ENCODE measurements at regions not wholly inside any gene's neighbourhood (a gene's known extent, or its start where the extent isn't known, plus 50 kb on each side); places are given as distances from the start of the nearest gene placed in this dataset.
"Not testable (repeated sequence)": the region's sequence is repeated elsewhere in the genome, so short reads cannot be mapped to it uniquely, and the experiment has no call there.

GRCh38 chr13:62906896-62907295, 1491.2 kb upstream of the PCDH20 start:
- DNase-seq = no peak

- no peak for DNase-seq
Observed at GRCh38 chr13:62906469-62906868, 1490.8 kb upstream of the PCDH20 start.

GRCh38 chr13:62887046-62887445, 1471.4 kb upstream of the PCDH20 start:
- no peak for DNase-seq

- DNase-seq = no peak
Observed at GRCh38 chr13:62879071-62879470, 1463.4 kb upstream of the PCDH20 start.

- no peak for DNase-seq
Observed at GRCh38 chr13:62875118-62875640, 1459.5 kb upstream of the PCDH20 start.

GRCh38 chr13:62850331-62850730, 1434.7 kb upstream of the PCDH20 start:
- no peak for DNase-seq

GRCh38 chr13:62847520-62847919, 1431.9 kb upstream of the PCDH20 start:
- no peak for DNase-seq

GRCh38 chr13:62846302-62846701, 1430.7 kb upstream of the PCDH20 start:
- DNase-seq = no peak

- no peak for DNase-seq
Observed at GRCh38 chr13:62839338-62839737, 1423.7 kb upstream of the PCDH20 start.

GRCh38 chr13:62838929-62839328, 1423.3 kb upstream of the PCDH20 start:
- no peak for DNase-seq

- no peak for DNase-seq
Observed at GRCh38 chr13:62837895-62838294, 1422.2 kb upstream of the PCDH20 start.

- DNase-seq = no peak
Observed at GRCh38 chr13:62829486-62829885, 1413.8 kb upstream of the PCDH20 start.

- no peak for DNase-seq
Observed at GRCh38 chr13:62799931-62800436, 1384.3 kb upstream of the PCDH20 start.

- no peak for DNase-seq
Observed at GRCh38 chr13:62799038-62799535, 1383.4 kb upstream of the PCDH20 start.

GRCh38 chr13:62793850-62794249, 1378.2 kb upstream of the PCDH20 start:
- no peak for DNase-seq

GRCh38 chr13:62781866-62782265, 1366.2 kb upstream of the PCDH20 start:
- no peak for DNase-seq

GRCh38 chr13:62779161-62779560, 1363.5 kb upstream of the PCDH20 start:
- DNase-seq = no peak

- DNase-seq = no peak
Observed at GRCh38 chr13:62767473-62767872, 1351.8 kb upstream of the PCDH20 start.

- DNase-seq = no peak
Observed at GRCh38 chr13:62760724-62761123, 1345.1 kb upstream of the PCDH20 start.

- DNase-seq = no peak
Observed at GRCh38 chr13:62747629-62748028, 1332.0 kb upstream of the PCDH20 start.

GRCh38 chr13:62747152-62747551, 1331.5 kb upstream of the PCDH20 start:
- DNase-seq = no peak

GRCh38 chr13:62729746-62730145, 1314.1 kb upstream of the PCDH20 start:
- not testable (repeated sequence) for DNase-seq

- DNase-seq = no peak
Observed at GRCh38 chr13:62721893-62722292, 1306.2 kb upstream of the PCDH20 start.

- not testable (repeated sequence) for DNase-seq
Observed at GRCh38 chr13:62711948-62712347, 1296.3 kb upstream of the PCDH20 start.

- no peak for DNase-seq
Observed at GRCh38 chr13:62710787-62711186, 1295.1 kb upstream of the PCDH20 start.

Measured in right kidney (tissue), 1 donor.